ENCODE measurements at regions not wholly inside any gene's neighbourhood (a gene's known extent, or its start where the extent isn't known, plus 50 kb on each side); places are given as distances from the start of the nearest gene placed in this dataset.

DNA sequence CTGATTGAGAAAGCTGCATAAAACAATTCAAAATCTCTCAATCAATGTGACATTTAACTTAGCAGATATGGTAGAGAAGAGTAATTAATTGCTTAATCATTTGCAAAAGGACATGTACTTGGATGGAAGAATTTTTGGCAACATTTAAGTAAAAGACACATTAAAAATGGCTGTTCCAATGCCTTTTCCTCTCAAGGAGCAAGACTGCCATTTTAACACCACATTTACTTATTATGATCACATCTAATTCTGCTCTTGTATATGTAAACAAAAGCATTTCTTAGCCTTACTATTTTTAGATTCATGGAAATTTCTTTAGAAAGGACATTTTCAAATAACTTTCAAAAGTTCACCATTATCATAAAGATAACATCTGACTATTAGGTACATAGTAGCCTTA is 360.0 kb downstream of the HINT1 start (continued):
- TF ChIP-seq FOSL2 (IDR thresholded peaks at IDR 0.05; ENCODE audit: borderline replicate concordance, low read depth): no peak

GRCh38 chr5:130801963-130802362 is 363.1 kb downstream of the HINT1 start:
- POLR2A ChIA-PET: no interaction called here

More at GRCh38 chr5:130801963-130802362, 363.1 kb downstream of the HINT1 start:
- H3K79me2 ChIP-seq (ENCODE audit: insufficient read depth): no peaks in the 10 kb centered on the region
- no peak overlapping the region for H3K4me2 ChIP-seq
- H2AFZ ChIP-seq (ENCODE audit: low read depth): no peak overlapping the region
- no peak overlapping the region for H3K4me3 ChIP-seq (ENCODE audit: low read depth in 2 of 2, low read length in 1 of 2)
- no peaks in the 10 kb centered on the region for H3K27me3 ChIP-seq (ENCODE audit: insufficient read depth)
- H3K4me1 ChIP-seq (ENCODE audit: control insufficient read depth in 1 of 2, insufficient read depth in 2 of 2, low read depth in 1 of 2, low read length in 1 of 2): no peaks in the 10 kb centered on the region
- no peak for TF ChIP-seq ZBTB33 (IDR thresholded peaks at IDR 0.05; ENCODE audit: borderline replicate concordance, low read depth)
- no peak for TF ChIP-seq POLR2AphosphoS5 (IDR thresholded peaks at IDR 0.05; ENCODE audit: low read depth, low read length)
- TF ChIP-seq FOSL2 (IDR thresholded peaks at IDR 0.05; ENCODE audit: borderline replicate concordance, low read depth): no peak
- TF ChIP-seq, protein P1, sequence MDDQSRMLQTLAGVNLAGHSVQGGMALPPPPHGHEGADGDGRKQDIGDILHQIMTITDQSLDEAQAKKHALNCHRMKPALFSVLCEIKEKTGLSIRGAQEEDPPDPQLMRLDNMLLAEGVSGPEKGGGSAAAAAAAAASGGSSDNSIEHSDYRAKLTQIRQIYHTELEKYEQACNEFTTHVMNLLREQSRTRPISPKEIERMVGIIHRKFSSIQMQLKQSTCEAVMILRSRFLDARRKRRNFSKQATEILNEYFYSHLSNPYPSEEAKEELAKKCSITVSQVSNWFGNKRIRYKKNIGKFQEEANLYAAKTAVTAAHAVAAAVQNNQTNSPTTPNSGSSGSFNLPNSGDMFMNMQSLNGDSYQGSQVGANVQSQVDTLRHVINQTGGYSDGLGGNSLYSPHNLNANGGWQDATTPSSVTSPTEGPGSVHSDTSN (IDR thresholded peaks at IDR 0.05): no peak
- TF ChIP-seq RAD21 (IDR thresholded peaks at IDR 0.05; ENCODE audit: low read length): no peak
- TF ChIP-seq ELF1 (IDR thresholded peaks at IDR 0.05): no peak
- TF ChIP-seq USF1 (IDR thresholded peaks at IDR 0.05; ENCODE audit: borderline replicate concordance, low read depth): no peak
- TF ChIP-seq MEF2A (IDR thresholded peaks at IDR 0.05; ENCODE audit: borderline replicate concordance, low read depth): no peak
- no peak for TF ChIP-seq FOXJ3 (CRISPR knock-in tag; IDR thresholded peaks at IDR 0.05)
- TF ChIP-seq TAF1 (IDR thresholded peaks at IDR 0.05; ENCODE audit: borderline replicate concordance, low read depth, low read length): no peak
- TF ChIP-seq NFIC (IDR thresholded peaks at IDR 0.05; ENCODE audit: borderline replicate concordance): no peak
- no peak for TF ChIP-seq MXI1 (IDR thresholded peaks at IDR 0.05; ENCODE audit: low read depth, low read length)
- no peak for TF ChIP-seq YY1 (IDR thresholded peaks at IDR 0.05; ENCODE audit: low read depth)
- no peak for TF ChIP-seq JUND (IDR thresholded peaks at IDR 0.05)
- no peak for TF ChIP-seq TEAD4 (IDR thresholded peaks at IDR 0.05; ENCODE audit: borderline replicate concordance, insufficient read depth)
- 0 out of 2 replicates have a peak, but pooled peaks cover 4% of the 10 kb centered on the region for H3K9me2 ChIP-seq
- H3K9me3 ChIP-seq: no peaks in the 10 kb centered on the region
- 28% methylated on average over 2 of the region's 2 CpGs for WGBS (ENCODE audit: low lambda C conversion rate)
- no peaks in the 10 kb centered on the region for H4K20me1 ChIP-seq (ENCODE audit: insufficient read depth)
- CTCF ChIA-PET: no interaction called here
- H3F3A ChIP-seq (replicated peaks; ENCODE audit: insufficient read depth): no peaks in the 10 kb centered on the region
- DNase-seq: no peak
- no peaks in the 10 kb centered on the region for H3K36me3 ChIP-seq (replicated peaks in 1 of 2; ENCODE audit: control insufficient read depth in 1 of 2, insufficient read depth in 2 of 2, low read length in 1 of 2)
- H3K27ac ChIP-seq (ENCODE audit: low read depth in 2 of 2, low read length in 1 of 2): no peak overlapping the region
- H3K9ac ChIP-seq: no peak overlapping the region
